ENCODE measurements at regions not wholly inside any gene's neighbourhood (a gene's known extent, or its start where the extent isn't known, plus 50 kb on each side); places are given as distances from the start of the nearest gene placed in this dataset.

GRCh38 chr2:204150721-204151120 is 214.2 kb downstream of the ICOS start:
- no peak for TF ChIP-seq CTCF (IDR thresholded peaks at IDR 0.05)
- TF ChIP-seq POLR2A (IDR thresholded peaks at IDR 0.05): no peak
